Loucy (cell line): ENCODE measurements at regions not wholly inside any gene's neighbourhood (a gene's known extent, or its start where the extent isn't known, plus 50 kb on each side); places are given as distances from the start of the nearest gene placed in this dataset.

Experiments used
- CTCF ChIP-seq: fragments of 200-600 bp; sonication (generic); conservative IDR thresholded peaks from 2 replicates; pipeline ENCODE4 v1.5.1; 2014; ENCODE audit warnings: mild to moderate bottlenecking, antibody characterized with exemption, low read length
- EZH2phosphoT487 ChIP-seq: fragments of 200-600 bp; IDR thresholded peaks from 2 replicates; pipeline ENCODE4 v1.6.1; 2018; ENCODE audit warnings: antibody characterized with exemption, mild to moderate bottlenecking, moderate library complexity, borderline replicate concordance

GRCh38 chr11:30650266-30650665 is 64.1 kb upstream of the MPPED2 start:
- TF ChIP-seq CTCF (no peak), EZH2phosphoT487 (no peak)
